Stimulated activated CD8-positive, alpha-beta memory T cell treated with anti-CD3 and anti-CD28 coated beads, Interleukin-15, amount 100 ng/mL, for 4 hours (primary cell): ENCODE measurements at regions not wholly inside any gene's neighbourhood (a gene's known extent, or its start where the extent isn't known, plus 50 kb on each side); places are given as distances from the start of the nearest gene placed in this dataset.

Experiments
- DNase-seq, 2 donors: peaks; one replicate each; pipeline ENCODE4 v3.0.0-alpha.2; 2020; ENCODE audit warnings: low read depth in 2 of 2

DNA sequence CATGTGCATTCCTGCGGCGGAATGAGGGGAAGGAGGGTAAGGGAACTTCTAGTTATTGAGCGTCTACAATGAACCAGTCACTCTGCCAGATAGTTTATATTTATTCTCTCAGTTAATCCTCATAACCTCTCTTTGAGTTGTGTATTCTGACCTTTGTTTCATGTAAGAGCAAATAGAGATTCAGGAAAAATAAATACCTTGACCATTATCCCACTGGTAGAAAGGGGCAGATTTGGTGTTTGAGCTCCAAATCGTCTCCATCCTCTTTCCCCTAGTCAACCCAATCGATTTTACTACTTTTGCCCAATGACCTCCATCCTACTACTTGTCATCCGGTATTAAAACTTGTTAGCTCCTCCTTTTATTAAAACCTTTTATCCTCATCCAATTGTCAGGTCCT, 157.1 kb upstream of the SESN3 start:
- DNase-seq: no peak

DNA sequence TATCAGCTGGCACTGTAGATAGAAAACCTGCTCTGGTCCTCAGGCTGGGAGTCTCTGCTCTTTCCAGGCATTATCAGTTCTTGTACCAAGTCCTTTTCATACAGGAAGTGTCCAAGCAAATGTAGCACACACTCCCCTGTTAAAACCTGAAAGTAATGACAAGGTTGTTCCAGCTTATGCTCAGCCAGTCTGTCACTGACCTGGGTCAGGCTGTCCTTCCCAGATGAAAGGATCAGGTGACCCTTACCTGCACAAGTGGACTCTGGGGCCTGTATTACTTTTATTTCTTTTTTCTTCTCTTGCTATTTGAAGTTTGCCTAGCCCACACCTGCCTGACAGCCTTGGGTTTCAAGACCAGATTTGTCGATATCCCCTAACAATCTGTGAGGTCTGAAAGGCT, 156.3 kb upstream of the SESN3 start:
- DNase-seq: no peak

- DNase-seq: no peak
Measured at GRCh38 chr11:95385577-95385976, 154.6 kb upstream of the SESN3 start.

DNA sequence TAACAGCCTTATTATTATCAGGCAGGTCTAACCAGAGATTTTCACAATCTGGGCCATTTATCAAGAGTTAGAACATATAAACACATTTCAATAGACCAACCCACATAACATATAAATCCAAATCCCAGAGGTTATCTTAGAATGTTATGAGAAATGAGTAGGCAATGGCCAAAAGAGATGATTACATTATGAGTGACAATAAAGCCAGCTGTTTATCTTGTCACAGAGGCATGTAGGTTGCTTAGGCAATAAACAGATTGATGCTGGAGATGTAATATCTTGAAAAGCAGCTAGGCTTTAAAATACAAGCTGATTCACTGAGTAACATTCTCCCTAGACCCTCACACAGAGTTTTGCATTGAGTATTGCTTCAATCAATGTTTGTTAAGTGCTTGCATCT, 148.5 kb upstream of the SESN3 start:
- no peak for DNase-seq

DNA sequence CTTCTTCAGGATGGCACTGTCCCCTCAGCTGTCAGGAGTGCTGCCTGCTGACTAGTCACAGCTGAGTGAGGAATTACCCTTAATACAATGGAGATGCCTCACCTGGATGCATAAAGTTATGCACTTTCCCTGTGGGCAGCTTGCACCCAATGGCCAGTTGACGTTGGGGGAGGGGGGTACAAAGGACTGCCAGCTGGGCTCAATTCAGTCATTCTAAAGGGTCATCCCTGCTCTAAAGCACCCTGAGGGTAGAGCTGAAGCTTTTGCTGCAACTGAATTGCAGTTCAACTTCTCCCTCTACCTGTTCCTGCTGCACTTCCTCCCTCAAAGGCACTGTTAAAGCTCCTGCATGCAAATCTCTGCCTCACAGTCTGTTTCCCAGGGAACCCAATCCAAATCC, 147.8 kb upstream of the SESN3 start:
- no peak for DNase-seq

GRCh38 chr11:95378111-95378510, 147.1 kb upstream of the SESN3 start:
- no peak for DNase-seq

DNA sequence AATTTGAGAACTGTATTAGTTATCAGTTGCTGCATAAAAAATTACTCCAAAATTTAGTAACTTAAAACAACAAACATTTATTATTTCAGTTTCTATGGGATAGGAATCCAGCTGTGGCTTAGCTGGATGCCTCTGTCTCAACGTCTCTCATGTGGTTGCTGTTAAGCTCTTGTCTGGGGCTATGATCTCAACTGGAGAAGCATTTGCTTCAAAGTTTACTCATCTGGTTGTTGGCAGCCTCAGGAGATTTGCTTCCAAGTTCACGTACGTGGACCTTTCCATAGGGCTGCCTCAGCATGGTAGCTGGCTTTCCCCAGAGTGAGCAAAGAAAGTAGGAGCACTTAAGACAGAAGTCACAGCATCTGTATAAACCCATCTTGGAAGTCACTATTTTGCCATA, 144.9 kb upstream of the SESN3 start:
- DNase-seq: no peak

DNA sequence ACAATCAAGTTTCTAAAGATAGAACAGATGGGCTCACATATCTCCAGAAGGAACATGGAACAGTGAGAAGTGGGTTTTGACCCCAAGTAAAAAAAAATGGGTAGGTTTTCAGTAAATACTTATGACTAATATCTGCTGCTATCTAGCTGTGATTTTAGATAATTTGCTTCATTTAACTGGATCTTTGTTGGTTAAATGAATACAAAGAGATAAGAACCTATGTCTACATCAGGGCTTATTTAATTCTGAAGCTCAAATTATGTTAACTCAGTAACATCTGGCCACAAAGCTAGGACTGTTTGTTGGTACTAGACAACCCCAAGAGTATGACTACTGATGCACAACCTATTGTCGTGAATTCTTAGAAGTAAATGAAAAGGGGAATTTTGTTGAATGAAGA, 144.4 kb upstream of the SESN3 start:
- no peak for DNase-seq

DNA sequence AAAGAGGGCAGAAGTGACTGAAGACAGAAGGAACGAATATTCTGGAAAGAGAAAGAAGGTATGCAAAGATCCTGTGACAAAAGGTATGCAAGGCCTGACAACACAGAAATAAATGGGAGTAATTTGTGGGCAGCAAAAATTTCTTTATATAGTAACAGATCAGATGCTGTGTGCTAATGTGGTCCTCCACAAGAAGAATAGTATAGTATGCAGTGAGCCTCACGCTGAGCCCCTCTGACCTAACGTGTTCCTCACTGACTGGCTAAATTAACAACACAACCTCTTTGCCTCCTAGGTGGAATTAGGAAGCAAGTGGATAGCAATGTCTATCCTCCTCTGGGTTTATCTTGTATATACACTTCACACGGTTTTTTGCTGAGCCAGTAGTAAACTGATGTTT, 143.1 kb upstream of the SESN3 start:
- DNase-seq: no peak

GRCh38 chr11:95373241-95373640, 142.2 kb upstream of the SESN3 start:
- no peak for DNase-seq

- DNase-seq: no peak
Measured at GRCh38 chr11:95372097-95372656, 141.2 kb upstream of the SESN3 start.

DNA sequence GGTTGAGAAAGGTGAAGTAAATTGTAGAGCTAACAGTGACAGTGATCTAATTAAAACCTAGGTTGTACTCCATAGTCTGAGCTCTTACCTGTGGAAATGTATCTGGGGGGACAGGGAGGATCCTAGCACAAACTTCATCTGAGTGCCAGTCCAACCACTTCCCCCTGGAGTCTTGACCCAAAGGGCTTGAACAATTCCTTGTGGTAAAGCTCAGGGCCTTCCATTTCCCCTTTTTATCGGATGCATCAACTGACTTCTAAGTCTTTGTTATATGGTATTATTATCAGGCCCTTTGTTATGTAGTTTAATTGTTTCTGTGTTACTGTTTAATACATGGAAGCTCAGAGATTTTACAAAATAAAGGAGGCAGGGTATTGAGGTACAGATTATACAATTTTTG, 140.2 kb upstream of the SESN3 start:
- DNase-seq: no peak

GRCh38 chr11:95367726-95368125, 136.7 kb upstream of the SESN3 start:
- no peak for DNase-seq

DNA sequence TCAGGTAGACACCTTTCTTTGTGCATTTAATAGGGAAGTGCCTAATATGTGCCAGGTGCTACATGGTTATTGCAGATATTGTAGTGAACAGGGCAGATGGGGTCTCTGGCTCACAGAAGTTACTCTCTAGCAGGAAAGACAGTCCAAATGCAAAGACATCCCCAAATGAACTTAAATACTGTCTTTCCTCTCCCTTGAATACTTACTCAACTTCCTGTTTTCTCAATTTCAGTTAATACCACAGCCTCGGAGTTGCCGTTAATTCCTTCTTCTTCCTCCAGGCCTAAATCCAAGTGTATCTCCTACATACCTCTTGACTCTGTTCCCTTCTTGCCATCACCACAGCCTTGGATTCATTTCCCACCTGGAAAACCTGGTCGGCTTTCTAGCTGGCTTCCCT, 134.3 kb upstream of the SESN3 start:
- no peak for DNase-seq

- DNase-seq: no peak
Measured at GRCh38 chr11:95364324-95365295, 133.6 kb upstream of the SESN3 start.

DNA sequence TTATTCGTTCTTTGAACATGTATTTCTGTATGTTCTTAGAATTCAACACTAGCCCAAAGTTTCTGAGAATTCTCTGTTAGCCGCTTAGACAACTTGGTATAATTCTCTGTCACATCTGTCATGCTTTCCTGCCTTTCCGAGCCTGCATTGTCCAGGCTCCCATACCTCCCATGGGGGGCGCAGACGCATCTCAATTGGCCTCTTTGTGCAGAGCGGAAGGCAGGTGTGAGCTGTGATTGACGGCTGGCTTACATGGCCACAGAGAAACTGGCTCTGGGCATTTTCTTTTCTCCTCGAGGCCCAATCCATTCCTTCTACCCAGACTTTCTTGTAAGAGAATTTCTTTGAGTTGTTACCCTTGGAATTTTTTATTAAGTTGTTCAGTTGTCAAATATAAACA, 132.7 kb upstream of the SESN3 start:
- DNase-seq: no peak

DNA sequence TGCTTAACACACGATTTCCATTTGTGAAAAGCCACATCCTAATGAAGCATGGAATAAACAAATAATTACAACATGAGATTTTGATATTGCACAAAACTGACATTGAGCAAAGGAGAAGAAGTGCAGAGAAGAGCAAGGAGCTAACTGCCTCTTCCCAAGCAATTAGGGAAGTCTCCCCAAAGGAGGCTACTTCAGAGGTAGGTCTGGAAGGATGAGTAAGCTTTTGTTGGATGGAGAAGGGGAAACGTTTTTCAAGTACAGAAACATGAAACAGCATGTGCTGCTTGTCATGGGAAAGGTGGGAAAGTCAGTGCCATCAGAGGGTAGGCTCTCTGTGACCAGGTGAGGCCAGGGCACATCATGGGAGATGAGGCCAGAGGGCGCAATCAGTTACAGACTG, 132.2 kb upstream of the SESN3 start:
- no peak for DNase-seq

- no peak for DNase-seq
Measured at GRCh38 chr11:95361180-95361579, 130.2 kb upstream of the SESN3 start.

DNA sequence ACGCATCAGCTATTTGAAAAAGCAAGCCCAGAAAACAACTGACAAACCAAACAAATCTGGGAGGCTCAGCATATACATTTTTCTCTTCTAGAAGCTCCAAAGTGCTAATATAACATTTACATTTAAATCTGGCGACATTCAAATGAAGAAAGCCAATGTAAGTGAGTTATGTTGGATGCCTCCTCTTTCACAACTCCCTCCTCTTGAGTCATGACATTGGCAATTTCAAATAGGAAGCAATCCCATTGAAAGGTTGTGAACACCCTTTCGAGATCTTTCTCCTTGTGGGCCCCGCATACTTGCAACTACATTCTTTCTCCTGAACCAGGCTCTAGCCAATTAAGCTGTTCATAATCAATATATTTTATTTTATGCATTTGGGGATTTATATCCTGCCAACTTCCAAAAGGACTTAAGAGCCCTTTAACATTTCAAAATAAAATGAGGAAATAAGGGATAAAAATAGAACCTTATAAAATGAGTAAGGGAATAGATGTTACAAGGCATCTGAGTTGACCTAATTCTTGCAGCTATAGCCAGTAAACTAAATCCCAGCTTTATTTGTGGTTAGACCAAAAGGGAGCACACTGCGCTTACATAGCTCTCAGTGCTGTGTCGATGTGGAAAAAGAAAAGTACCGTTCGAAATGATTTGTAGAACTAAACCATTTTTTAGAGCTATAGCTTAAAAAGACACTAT, 129.5 kb upstream of the SESN3 start:
- DNase-seq: no peak

- DNase-seq: no peak
Measured at GRCh38 chr11:95359756-95360155, 128.8 kb upstream of the SESN3 start.

- DNase-seq: no peak
Measured at GRCh38 chr11:95359341-95359663, 128.3 kb upstream of the SESN3 start.

DNA sequence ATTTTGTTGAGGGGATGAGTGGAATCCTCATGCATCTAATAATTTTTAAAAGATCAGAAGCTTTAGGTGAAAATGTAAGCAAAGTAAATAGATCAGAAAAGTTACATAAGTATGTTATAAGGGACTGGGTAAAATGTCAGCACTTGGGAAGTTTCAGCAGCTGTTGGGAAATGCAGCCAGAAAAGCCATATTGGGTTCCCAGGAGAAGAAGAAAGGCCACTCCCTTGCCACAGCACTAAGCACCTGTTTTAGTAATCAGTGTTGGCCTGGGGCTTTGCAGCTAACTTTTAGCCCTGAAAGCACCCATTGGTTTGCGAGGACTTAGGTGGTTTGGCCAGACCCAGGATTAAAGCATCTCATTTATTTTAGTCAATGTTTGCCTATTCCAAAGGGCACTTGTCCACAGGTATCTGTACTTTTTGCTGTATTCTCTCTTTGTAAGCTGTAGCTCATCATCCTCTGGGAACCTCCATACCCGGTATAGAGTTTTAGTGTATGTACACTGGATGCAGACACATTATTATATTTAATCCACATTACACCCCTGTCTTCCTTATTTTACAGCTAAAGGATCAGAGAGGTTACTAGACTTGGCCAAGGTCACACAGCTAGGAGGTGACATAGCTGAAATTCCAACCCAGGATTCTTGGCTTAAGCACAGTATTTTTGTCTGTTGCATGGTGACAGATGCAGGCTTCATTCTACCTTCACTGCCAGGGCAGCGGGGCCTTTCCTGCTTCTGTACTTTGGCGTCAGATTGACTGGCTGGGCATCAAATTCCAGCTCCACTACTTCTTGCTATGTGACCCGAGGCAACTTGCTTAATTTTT, 127.7 kb upstream of the SESN3 start:
- no peak for DNase-seq
